A673 (cell line): ENCODE measurements at regions not wholly inside any gene's neighbourhood (a gene's known extent, or its start where the extent isn't known, plus 50 kb on each side); places are given as distances from the start of the nearest gene placed in this dataset.

Experiments used
- CTCF ChIP-seq: fragments of 300-800, 200-600 bp; sonication (generic); conservative IDR thresholded peaks from 2 replicates; pipeline ENCODE4 v1.5.1; 2017; ENCODE audit warnings: low read depth, mild to moderate bottlenecking, antibody characterized with exemption, low read length, moderate library complexity, mixed read lengths
- EZH2 ChIP-seq: fragments of 200-600 bp; sonication (generic); IDR thresholded peaks from 2 replicates; pipeline ENCODE4 v1.6.1; 2017; ENCODE audit warnings: borderline replicate concordance, low read depth, mild to moderate bottlenecking, mixed read lengths, antibody characterized with exemption, low read length; ENCODE audit not compliant: poor library complexity, severe bottlenecking

GRCh38 chr14:71566276-71566675, 366.0 kb upstream of the RGS6 start:
- no peak for TF ChIP-seq CTCF
- no peak for TF ChIP-seq EZH2
